ENCODE measurements at regions not wholly inside any gene's neighbourhood (a gene's known extent, or its start where the extent isn't known, plus 50 kb on each side); places are given as distances from the start of the nearest gene placed in this dataset.

GRCh38 chr7:156152390-156152789 lies 340.1 kb upstream of the SHH start:
- no peak for DNase-seq (ENCODE audit: low read depth)

DNA sequence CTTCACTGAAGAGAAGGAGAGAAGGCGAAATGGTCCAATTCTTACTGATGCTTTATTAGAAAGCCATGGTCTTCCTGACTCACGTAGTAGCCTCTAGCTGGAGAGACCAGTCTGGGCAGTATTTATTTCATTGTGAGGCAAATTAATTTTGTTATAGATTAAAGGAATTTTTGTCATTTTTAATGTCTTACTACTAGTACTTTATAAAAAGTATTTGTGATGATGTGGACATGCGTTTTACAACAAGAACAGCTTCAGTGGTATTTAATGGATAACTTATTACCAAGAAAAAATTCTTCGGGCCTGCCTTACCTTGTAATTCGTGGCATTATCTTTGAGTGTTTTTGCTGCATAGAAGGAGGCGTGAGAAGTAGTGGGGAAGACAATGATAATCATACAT lies 339.4 kb upstream of the SHH start:
- DNase-seq (ENCODE audit: low read depth), result no peak

DNA sequence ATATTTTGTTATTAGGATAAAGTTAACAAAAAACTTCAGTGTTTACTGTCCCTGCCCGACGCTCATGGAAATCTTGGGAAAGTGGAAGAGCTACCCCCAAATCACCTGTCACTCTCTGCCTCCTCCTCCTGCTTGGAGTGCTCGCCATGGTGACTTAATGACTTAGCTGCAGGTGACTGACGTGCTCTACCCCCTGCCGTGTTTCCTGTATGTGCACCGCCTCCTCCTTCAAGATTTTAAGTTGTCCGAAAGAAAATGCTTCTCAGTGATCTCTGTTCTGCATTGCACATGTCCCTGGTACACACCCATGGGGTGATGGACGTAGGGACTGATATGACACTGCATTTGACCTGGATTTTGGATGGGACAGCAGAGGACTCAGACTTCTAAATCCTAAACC lies 338.8 kb upstream of the SHH start:
- no peak for DNase-seq (ENCODE audit: low read depth)

- DNase-seq (ENCODE audit: low read depth), result no peak
These were observed 336.7 kb upstream of the SHH start for GRCh38 chr7:156148995-156149394.

DNA sequence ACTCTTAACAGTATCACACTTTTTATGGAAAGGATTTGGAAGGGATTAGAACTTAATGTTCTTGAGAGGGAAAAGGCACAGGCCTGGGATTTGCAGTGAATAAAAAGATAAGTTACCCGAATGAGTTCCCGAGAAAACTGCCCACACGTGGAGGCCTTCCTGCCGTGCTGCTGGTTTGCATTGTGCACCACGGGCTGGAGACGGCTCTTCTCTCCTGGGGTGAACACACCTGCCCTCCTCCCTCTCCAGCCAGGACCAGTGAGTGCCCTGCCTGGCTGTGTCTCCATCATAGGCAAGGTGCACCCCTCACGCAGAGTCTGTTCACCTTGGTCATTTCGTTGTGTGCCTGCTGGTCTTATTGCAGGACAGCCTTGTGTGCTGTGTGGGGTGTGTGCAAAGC lies 336.3 kb upstream of the SHH start:
- no peak for DNase-seq (ENCODE audit: low read depth)

GRCh38 chr7:156147756-156148504 lies 335.7 kb upstream of the SHH start:
- no peak for DNase-seq (ENCODE audit: low read depth)

DNA sequence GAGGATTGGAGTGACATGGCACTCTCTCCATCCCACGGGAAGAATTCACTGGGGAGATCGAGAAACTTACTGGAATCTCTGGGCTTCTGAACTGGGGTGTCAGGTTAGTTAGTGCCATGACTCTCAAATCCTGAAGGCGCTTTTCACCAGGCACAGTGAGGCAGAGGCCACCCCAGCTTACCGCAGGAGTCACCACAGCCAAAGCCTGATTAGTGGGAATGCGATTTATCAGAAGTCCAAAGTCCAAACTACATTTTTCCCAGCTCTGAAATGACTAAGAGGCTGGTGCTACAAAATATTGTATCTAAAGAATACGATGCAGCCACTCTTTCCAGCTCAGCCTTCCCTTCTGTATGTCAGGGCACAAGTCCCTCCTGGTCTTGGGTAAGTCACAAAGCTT lies 334.8 kb upstream of the SHH start:
- no peak for DNase-seq (ENCODE audit: low read depth)

GRCh38 chr7:156145996-156146395 lies 333.7 kb upstream of the SHH start:
- no peak for DNase-seq (ENCODE audit: low read depth)

DNA sequence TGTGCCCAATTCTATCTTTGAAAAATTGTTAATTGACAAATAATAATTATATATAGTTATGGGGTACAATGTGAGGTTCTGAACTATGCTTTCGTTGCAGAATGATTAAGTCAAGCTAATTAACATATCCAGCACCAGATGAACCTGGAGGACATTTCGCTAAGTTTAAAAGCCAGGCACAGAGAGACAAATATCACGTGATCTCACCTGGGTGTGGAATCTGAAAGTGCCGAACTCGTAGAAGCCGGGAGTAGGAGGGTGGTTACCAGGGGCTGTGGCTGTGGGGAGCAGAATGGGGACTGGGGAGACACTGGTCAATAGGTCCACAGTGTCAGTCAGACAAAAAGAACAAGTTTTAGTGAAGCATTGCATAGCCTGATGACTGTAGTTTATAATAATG lies 332.9 kb upstream of the SHH start:
- no peak for DNase-seq (ENCODE audit: low read depth)

DNA sequence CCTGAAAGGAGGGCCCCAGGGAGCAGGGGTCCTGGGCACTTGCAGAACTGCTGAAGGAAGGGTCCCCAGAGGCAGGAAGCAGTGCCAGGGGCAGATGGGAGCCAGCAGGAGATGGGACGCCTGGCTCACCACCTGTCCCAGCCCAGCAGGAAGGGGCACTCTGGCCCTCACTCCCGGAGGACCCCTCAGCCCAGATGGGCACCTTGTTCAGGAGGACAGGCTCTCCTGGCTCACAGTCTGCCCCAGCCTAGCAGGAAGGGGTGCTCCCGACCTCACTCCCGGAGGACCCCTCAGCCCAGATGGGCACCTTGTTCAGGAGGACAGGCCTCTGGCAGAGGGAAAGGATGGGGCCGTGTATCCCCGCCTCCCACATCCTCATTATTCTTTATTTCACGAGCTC lies 331.4 kb upstream of the SHH start:
- no peak for DNase-seq (ENCODE audit: low read depth)

GRCh38 chr7:156143158-156143557 lies 330.9 kb upstream of the SHH start:
- DNase-seq (ENCODE audit: low read depth), result no peak

DNA sequence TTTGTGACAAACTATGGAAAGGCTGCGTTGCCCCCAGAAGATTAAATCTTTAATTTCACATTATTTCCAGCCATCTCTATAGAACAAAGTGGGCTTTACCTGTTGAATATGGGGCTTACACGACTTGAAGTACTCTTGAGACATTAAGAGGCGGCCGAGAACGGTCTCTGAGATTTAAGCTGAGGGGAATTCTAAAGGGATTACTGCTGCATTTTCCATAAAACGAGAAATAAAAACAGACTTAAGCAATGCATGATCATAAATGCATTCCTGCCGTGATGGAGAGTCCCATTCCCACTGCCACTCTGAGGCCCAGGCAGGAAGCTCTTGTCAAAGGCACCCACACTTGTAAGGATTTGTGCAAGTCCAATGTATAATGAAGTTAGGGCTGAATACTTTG lies 329.7 kb upstream of the SHH start:
- no peak for DNase-seq (ENCODE audit: low read depth)

DNA sequence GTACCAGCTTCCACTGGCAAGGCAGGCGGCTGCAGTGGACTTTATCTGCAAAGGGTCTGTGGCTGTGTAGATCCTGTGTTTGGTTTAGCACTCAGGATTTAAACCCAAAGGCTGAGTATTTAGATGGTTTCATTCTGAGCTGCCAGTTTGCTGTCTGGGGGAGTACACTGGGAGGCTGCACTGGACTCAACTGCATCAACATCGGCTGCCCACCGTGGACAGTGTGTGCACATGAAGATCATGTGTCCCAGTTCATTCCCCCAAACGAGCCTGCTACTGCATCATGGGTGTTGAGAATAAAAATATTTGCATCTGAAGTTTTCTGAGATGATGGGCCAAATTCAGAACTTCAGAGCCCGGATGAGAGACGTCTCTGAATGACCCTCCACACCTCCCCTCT lies 328.6 kb upstream of the SHH start:
- DNase-seq (ENCODE audit: low read depth), result no peak

- DNase-seq (ENCODE audit: low read depth), result no peak
These were observed 328.2 kb upstream of the SHH start for GRCh38 chr7:156140447-156140846.

DNA sequence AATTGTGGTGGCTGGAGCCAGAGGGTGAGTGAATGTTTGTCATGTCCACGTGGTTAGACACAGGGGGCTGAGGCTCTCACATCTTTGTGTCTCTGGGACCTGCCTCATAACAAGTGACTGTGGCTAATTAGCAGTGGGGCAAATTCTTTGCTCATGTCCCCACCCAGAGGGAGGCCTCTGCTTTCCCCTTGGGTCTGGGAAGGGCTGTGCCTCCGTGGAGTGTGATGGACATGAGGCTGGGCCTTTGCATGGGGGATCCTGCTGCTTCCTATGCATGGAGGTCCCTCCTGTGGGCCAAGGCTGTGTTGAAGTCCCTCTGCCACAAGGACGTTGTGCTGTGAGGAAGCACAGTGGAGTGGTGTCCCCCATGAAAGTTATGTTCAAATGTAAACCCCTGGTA lies 327.4 kb upstream of the SHH start:
- no peak for DNase-seq (ENCODE audit: low read depth)

DNA sequence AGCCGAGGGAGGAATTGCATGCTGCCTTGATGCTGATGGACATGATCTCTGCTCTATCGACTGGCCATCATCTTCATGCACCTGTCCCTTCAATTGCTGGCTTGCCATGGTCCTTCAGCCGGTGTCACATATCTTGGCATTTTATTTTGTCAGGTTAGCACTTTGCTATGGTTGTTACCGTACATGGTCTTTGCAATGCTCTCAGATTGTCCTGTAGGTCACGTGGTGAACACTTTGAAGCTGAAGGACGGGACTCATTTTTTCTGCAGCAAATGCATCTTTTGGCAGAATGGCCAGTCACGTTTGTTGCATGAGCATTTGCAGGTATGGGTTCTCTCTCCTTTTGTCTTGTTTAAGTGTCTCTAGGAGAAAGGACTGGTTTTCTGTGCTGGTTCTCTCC lies 326.8 kb upstream of the SHH start:
- no peak for DNase-seq (ENCODE audit: low read depth)

DNA sequence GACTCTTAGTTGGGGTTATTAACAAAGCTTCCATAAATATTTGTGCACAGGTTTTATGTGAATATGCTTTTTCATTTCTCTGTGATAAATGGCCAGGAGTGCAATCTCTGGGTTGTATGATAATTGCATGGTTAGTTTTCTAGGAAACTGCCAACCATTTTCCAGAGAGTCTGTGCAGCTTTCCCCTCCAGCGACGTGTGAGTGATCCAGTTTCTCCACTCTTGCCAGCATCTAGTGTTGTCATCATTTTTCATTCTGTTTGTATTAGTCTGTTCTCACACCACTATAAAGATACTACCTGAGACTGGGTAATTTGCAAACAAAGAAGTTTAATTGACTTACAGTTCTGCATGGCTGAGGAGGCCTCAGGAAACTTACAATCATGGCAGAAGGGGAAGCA lies 319.6 kb upstream of the SHH start:
- no peak for DNase-seq (ENCODE audit: low read depth)

GRCh38 chr7:156129522-156129921 lies 317.3 kb upstream of the SHH start:
- DNase-seq (ENCODE audit: low read depth), result no peak

GRCh38 chr7:156128496-156128895 lies 316.2 kb upstream of the SHH start:
- DNase-seq (ENCODE audit: low read depth), result no peak

DNA sequence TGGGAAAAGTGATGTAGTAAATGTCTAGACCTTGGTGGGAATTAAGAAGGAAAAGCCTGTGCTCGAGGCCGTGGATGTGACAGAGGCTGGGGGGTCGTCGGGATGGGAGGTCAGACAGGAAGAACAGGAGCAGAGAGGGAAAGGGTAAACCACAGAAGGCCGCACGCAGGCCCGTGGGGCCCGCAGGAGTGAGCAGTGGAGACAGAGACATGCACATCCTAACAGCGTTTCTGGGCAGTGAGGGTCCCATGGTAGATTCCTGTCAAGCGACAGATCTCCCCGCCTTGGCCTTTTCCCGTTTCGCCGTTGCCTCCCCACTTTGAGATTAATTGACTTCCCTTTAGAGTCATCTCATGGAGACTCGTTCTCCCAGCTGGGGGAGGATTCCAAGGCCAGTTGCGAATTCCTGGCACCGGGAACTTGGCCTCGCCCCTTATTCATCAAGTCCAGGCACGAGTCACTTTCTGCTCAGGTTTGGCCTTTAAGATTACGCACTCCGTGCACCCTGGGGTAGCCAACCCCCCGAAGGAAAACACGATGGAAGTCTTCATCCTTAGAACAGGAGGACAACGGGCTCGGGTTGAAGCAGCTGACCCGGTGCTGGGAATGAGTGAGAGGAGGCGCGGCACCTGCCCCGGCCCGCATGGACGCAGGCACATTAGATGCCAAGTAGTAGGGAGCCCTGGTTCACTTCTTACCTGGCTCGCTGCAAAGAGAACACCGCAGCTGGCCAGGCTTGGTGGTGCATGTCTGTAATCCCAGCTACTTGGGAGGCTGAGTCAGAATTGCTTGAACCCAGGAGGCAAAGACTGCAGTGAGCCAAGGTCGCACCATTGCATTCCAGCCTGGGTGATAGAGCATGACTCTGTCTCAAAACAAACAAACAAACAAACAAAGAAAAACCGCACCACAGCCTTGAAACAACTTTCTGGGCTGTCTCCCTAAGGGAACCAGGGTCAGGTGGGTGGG lies 315.2 kb upstream of the SHH start:
- DNase-seq (ENCODE audit: low read depth), result no peak

- DNase-seq (ENCODE audit: low read depth), result no peak
These were observed 313.8 kb upstream of the SHH start for GRCh38 chr7:156125841-156126730.

- DNase-seq (ENCODE audit: low read depth), result no peak
These were observed 312.1 kb upstream of the SHH start for GRCh38 chr7:156124356-156124755.

Measured in stimulated activated CD8-positive, alpha-beta memory T cell treated with anti-CD3 and anti-CD28 coated beads, Interleukin-12 subunit alpha, Interleukin-12 subunit beta, amount 100 ng/mL, for 1 hour (primary cell).